M059J (cell line): ENCODE measurements at regions not wholly inside any gene's neighbourhood (a gene's known extent, or its start where the extent isn't known, plus 50 kb on each side); places are given as distances from the start of the nearest gene placed in this dataset.

Experiments used
- DNase-seq: peaks from one replicate; pipeline ENCODE4 v3.0.0-alpha.2; 2012; ENCODE audit warnings: low read depth

- no peak for DNase-seq
These were observed 207.2 kb upstream of the NAALADL2 start for GRCh38 chr3:174651951-174652350.

GRCh38 chr3:174659511-174659910, 199.6 kb upstream of the NAALADL2 start:
- peak; percentile 7 for DNase-seq

GRCh38 chr3:174662653-174663052, 196.5 kb upstream of the NAALADL2 start:
- no peak for DNase-seq

- no peak for DNase-seq
These were observed 191.7 kb upstream of the NAALADL2 start for GRCh38 chr3:174667386-174667785.

GRCh38 chr3:174675406-174675805, 183.7 kb upstream of the NAALADL2 start:
- no peak for DNase-seq

GRCh38 chr3:174681784-174682183, 177.3 kb upstream of the NAALADL2 start:
- no peak for DNase-seq

GRCh38 chr3:174685796-174686195, 173.3 kb upstream of the NAALADL2 start:
- no peak for DNase-seq

- DNase-seq: no peak
These were observed 161.8 kb upstream of the NAALADL2 start for GRCh38 chr3:174697310-174697709.

- DNase-seq: no peak
These were observed 158.4 kb upstream of the NAALADL2 start for GRCh38 chr3:174700736-174701135.

GRCh38 chr3:174710612-174711011, 148.5 kb upstream of the NAALADL2 start:
- DNase-seq: peak; percentile 12

GRCh38 chr3:174715386-174715785, 143.7 kb upstream of the NAALADL2 start:
- DNase-seq: no peak

- DNase-seq: no peak
These were observed 142.1 kb upstream of the NAALADL2 start for GRCh38 chr3:174716956-174717505.

GRCh38 chr3:174720717-174721116, 138.4 kb upstream of the NAALADL2 start:
- DNase-seq: no peak

- DNase-seq: no peak
These were observed 133.8 kb upstream of the NAALADL2 start for GRCh38 chr3:174725303-174725702.

- DNase-seq: no peak
These were observed 121.2 kb upstream of the NAALADL2 start for GRCh38 chr3:174737966-174738365.

GRCh38 chr3:174749143-174749542, 110.0 kb upstream of the NAALADL2 start:
- no peak for DNase-seq

- no peak for DNase-seq
These were observed 103.0 kb upstream of the NAALADL2 start for GRCh38 chr3:174755833-174756829.

GRCh38 chr3:174758943-174759342, 100.2 kb upstream of the NAALADL2 start:
- DNase-seq: no peak

GRCh38 chr3:174767406-174767805, 91.7 kb upstream of the NAALADL2 start:
- no peak for DNase-seq

GRCh38 chr3:174767853-174768382, 91.2 kb upstream of the NAALADL2 start:
- peak; percentile 6 for DNase-seq

GRCh38 chr3:174769171-174769570, 90.0 kb upstream of the NAALADL2 start:
- no peak for DNase-seq

- peak; percentile 52 for DNase-seq
These were observed 83.5 kb upstream of the NAALADL2 start for GRCh38 chr3:174775603-174776002.

GRCh38 chr3:174776123-174776522, 83.0 kb upstream of the NAALADL2 start:
- peak; percentile 83 for DNase-seq
